ENCODE measurements at regions not wholly inside any gene's neighbourhood (a gene's known extent, or its start where the extent isn't known, plus 50 kb on each side); places are given as distances from the start of the nearest gene placed in this dataset.
"Not testable (repeated sequence)": the region's sequence is repeated elsewhere in the genome, so short reads cannot be mapped to it uniquely, and the experiment has no call there.

GRCh38 chr22:49454726-49455125 is 372.9 kb downstream of the BRD1 start:
- DNase-seq (ENCODE audit: extremely low read depth, low read depth) = no peak
- TF ChIP-seq CTCF (IDR thresholded peaks at IDR 0.05; ENCODE audit: low read depth, low read length) = no peak

- DNase-seq (ENCODE audit: extremely low read depth, low read depth) = no peak
- no peak for TF ChIP-seq CTCF (IDR thresholded peaks at IDR 0.05; ENCODE audit: low read depth, low read length)
Observed at GRCh38 chr22:49453771-49454170, 373.9 kb downstream of the BRD1 start.

GRCh38 chr22:49453019-49453418 is 374.7 kb downstream of the BRD1 start:
- not testable (repeated sequence) for DNase-seq (ENCODE audit: extremely low read depth, low read depth)

- DNase-seq (ENCODE audit: extremely low read depth, low read depth) = no peak
- no peak for TF ChIP-seq CTCF (IDR thresholded peaks at IDR 0.05; ENCODE audit: low read depth, low read length)
Observed at GRCh38 chr22:49452362-49452946, 375.2 kb downstream of the BRD1 start.

- no peak for DNase-seq (ENCODE audit: extremely low read depth, low read depth)
- TF ChIP-seq CTCF (IDR thresholded peaks at IDR 0.05; ENCODE audit: low read depth, low read length) = no peak
Observed at GRCh38 chr22:49451070-49451840, 376.4 kb downstream of the BRD1 start.

GRCh38 chr22:49450498-49450897 is 377.2 kb downstream of the BRD1 start:
- TF ChIP-seq CTCF (IDR thresholded peaks at IDR 0.05; ENCODE audit: low read depth, low read length) = no peak
- no peak for DNase-seq (ENCODE audit: extremely low read depth, low read depth)

- TF ChIP-seq CTCF (IDR thresholded peaks at IDR 0.05; ENCODE audit: low read depth, low read length) = no peak
- no peak for DNase-seq (ENCODE audit: extremely low read depth, low read depth)
Observed at GRCh38 chr22:49449811-49450446, 377.7 kb downstream of the BRD1 start.
